Endothelial cell of umbilical vein (primary cell): ENCODE measurements at regions not wholly inside any gene's neighbourhood (a gene's known extent, or its start where the extent isn't known, plus 50 kb on each side); places are given as distances from the start of the nearest gene placed in this dataset.

Source experiments
- BruUV-seq: library from RNA; stranded (reverse); fragments of 400-500 nt; replicated peaks from 2 replicates; lab custom pipeline; 2021; lab: Mats Ljungman, UMichigan
- CTCF ChIA-PET: fragments of 300-600, 350-600 bp; sonication (Branson Sonifier 250); formaldehyde crosslinking; loops from one replicate; lab custom pipeline; 2021; ENCODE audit warnings: antibody characterized with exemption, inconsistent platforms; lab: Charles Lee
- POLR2A ChIA-PET: fragments of 300-600, 350-600 bp; sonication (Branson Sonifier 250); formaldehyde crosslinking; loops from one replicate; lab custom pipeline; 2021; ENCODE audit warnings: antibody characterized with exemption, inconsistent platforms; lab: Charles Lee
- DNase-seq: peaks from one replicate; pipeline ENCODE4 v3.0.0-alpha.2; 2011; ENCODE audit warnings: low read depth, low spot score
- FAIRE-seq: peaks from 2 replicates; lab custom pipeline; 2011; peaks lifted over from hg19 to GRCh38; lab: Jason Lieb, UNC
- H2AFZ ChIP-seq: 2 replicates; pipeline ENCODE4 v1.6.0; 2012; ENCODE audit warnings: low read depth, low read length, control low read depth, inconsistent platforms
- H3K27ac ChIP-seq: 2 replicates; pipeline ENCODE4 v1.5.1; 2011; ENCODE audit warnings: low read depth, mild to moderate bottlenecking, control low read depth, low read length, moderate library complexity; ENCODE audit not compliant: insufficient read depth
- H3K27me3 ChIP-seq, 2 experiments: 2 replicates each; pipeline versions ENCODE4 v1.6.0 to v1.6.1; 2011; ENCODE audit warnings: low read length in 2 of 2, mixed read lengths in 1 of 2; ENCODE audit not compliant: control insufficient read depth in 2 of 2, insufficient read depth in 2 of 2
- H3K36me3 ChIP-seq, 2 experiments: 2 replicates in 1 of 2; 3 replicates in 1 of 2; pipeline ENCODE4 v1.5.1; 2011; ENCODE audit warnings: low read length in 2 of 2, mild to moderate bottlenecking in 1 of 2, moderate library complexity in 1 of 2; ENCODE audit not compliant: control insufficient read depth in 2 of 2, insufficient read depth in 2 of 2; ENCODE audit errors: extremely low read depth in 1 of 2
- H3K4me1 ChIP-seq: 3 replicates; pipeline ENCODE4 v1.5.1; 2011; ENCODE audit warnings: mild to moderate bottlenecking, low read length; ENCODE audit not compliant: control insufficient read depth, insufficient read depth; ENCODE audit errors: extremely low read depth
- H3K4me2 ChIP-seq: 2 replicates; pipeline ENCODE4 v1.6.1; 2011; ENCODE audit warnings: low read length, control low read depth, mixed read lengths; ENCODE audit not compliant: insufficient read depth
- H3K4me3 ChIP-seq, 3 experiments: fragments of 200-600 bp in 1 of 3; sonication (generic), shearing (Covaris generic) in 1 of 3; replicated peaks in 1 of 3; 2 replicates each; pipeline ENCODE4 v1.5.1; 2011 to 2016; ENCODE audit warnings: control low read depth in 3 of 3, low read length in 3 of 3, mild to moderate bottlenecking in 2 of 3, inconsistent platforms in 1 of 3, low read depth in 1 of 3, moderate library complexity in 1 of 3; ENCODE audit not compliant: insufficient read depth in 1 of 3
- H3K79me2 ChIP-seq: 2 replicates; pipeline ENCODE4 v1.6.0; 2012; ENCODE audit warnings: low read length, inconsistent platforms; ENCODE audit not compliant: control insufficient read depth, insufficient read depth
- H3K9ac ChIP-seq: replicated peaks from 2 replicates; pipeline ENCODE3; 2011; ENCODE audit warnings: low read length, control low read depth; ENCODE audit not compliant: insufficient read depth; ENCODE audit errors: extremely low read depth
- H3K9me1 ChIP-seq: replicated peaks from 3 replicates; pipeline ENCODE4 v1.6.0; 2011; ENCODE audit warnings: mild to moderate bottlenecking, low read length; ENCODE audit not compliant: control insufficient read depth, insufficient read depth; ENCODE audit errors: extremely low read depth
- H3K9me3 ChIP-seq: replicated peaks from 2 replicates; pipeline ENCODE4 v1.5.1; 2012; ENCODE audit warnings: low read length, inconsistent platforms; ENCODE audit not compliant: control insufficient read depth, insufficient read depth
- H4K20me1 ChIP-seq: replicated peaks from 2 replicates; pipeline ENCODE3; 2011; ENCODE audit warnings: mild to moderate bottlenecking, low read length; ENCODE audit not compliant: control insufficient read depth, insufficient read depth; ENCODE audit errors: extremely low read depth
- CTCF ChIP-seq, 2 donors: IDR thresholded peaks; 1 replicate in 1 of 2; 2 replicates in 1 of 2; pipeline ENCODE4 v1.5.1; 2011; ENCODE audit warnings: low read length in 2 of 2, mild to moderate bottlenecking in 2 of 2, moderate library complexity in 2 of 2, control low read depth in 1 of 2, inconsistent platforms in 1 of 2, low read depth in 1 of 2; ENCODE audit not compliant: insufficient read depth in 1 of 2; ENCODE audit errors: extremely low read depth in 1 of 2
- EZH2 ChIP-seq: IDR thresholded peaks from 2 replicates; pipeline ENCODE4 v1.6.1; 2012; ENCODE audit warnings: borderline replicate concordance, low read depth, mild to moderate bottlenecking, moderate library complexity, low read length, inconsistent platforms; ENCODE audit not compliant: severe bottlenecking
- FOS ChIP-seq: IDR thresholded peaks from 2 replicates; pipeline ENCODE4 v1.6.1; 2011; ENCODE audit warnings: mild to moderate bottlenecking, low read length, moderate library complexity, borderline replicate concordance; ENCODE audit not compliant: insufficient read depth
- GATA2 ChIP-seq: IDR thresholded peaks from 2 replicates; pipeline ENCODE4 v1.7.0; 2011; ENCODE audit warnings: low read depth, mild to moderate bottlenecking, moderate library complexity, mixed read lengths, low read length; ENCODE audit not compliant: insufficient read length, insufficient read depth
- JUN ChIP-seq: IDR thresholded peaks from 2 replicates; pipeline ENCODE4 v1.6.1; 2011; ENCODE audit warnings: borderline replicate concordance, low read depth; ENCODE audit not compliant: insufficient read length, insufficient read depth
- MAX ChIP-seq: IDR thresholded peaks from 2 replicates; pipeline ENCODE4 v1.6.1; 2011; ENCODE audit not compliant: insufficient read depth, insufficient read length
- MYC ChIP-seq: IDR thresholded peaks from one replicate; pipeline ENCODE4 v1.6.1; 2011; ENCODE audit warnings: mild to moderate bottlenecking, low read depth, low read length
- POLR2A ChIP-seq: IDR thresholded peaks from 2 replicates; pipeline ENCODE4 v1.6.1; 2012; ENCODE audit warnings: low read depth, mild to moderate bottlenecking, control low read depth, low read length
- dilution Hi-C: fragments of 300-500 bp; cut with MboI; formaldehyde crosslinking; loops from one replicate; pipeline ENCODE4 v1.15.0; 2019; ENCODE audit warnings: low sequenced_read_pairs; ENCODE audit not compliant: extremely low pct_ligation_motif_present
- intact Hi-C: fragments of 100-400 bp; cut with micrococcal nuclease; formaldehyde crosslinking; loops from one replicate; pipeline ENCODE4 v1.10.0; 2022

- BruUV-seq = no TSS peak
- TF ChIP-seq JUN = no peak
- TF ChIP-seq POLR2A = no peak
- TF ChIP-seq FOS = no peak
- no peak for TF ChIP-seq MAX
- no peak for TF ChIP-seq EZH2
- TF ChIP-seq GATA2 = no peak
- no peak for TF ChIP-seq MYC
- TF ChIP-seq CTCF (IDR thresholded peaks at IDR 0.05; ENCODE audit: extremely low read depth in 1 of 2, insufficient read depth in 1 of 2, low read depth in 1 of 2, low read length in 2 of 2) = no peak
- no peak overlapping the region for H2AFZ ChIP-seq
- no peak for DNase-seq
- no peak overlapping the region for H3K4me2 ChIP-seq
- H3K27me3 ChIP-seq = no peaks in the 10 kb centered on the region
- H3K9me1 ChIP-seq = no peaks in the 10 kb centered on the region
- intact Hi-C loops (no loop called here), dilution Hi-C loops (no loop called here)
- H3K9me3 ChIP-seq = peaks cover 5% of the 10 kb centered on the region
- H3K9ac ChIP-seq = no peak overlapping the region
- H3K79me2 ChIP-seq = no peaks in the 10 kb centered on the region
- no peak for FAIRE-seq
- H3K36me3 ChIP-seq = no peaks in the 10 kb centered on the region
- no peaks in the 10 kb centered on the region for H4K20me1 ChIP-seq
- ChIA-PET CTCF (no interaction called here), POLR2A (no interaction called here)
- H3K27ac ChIP-seq = no peak overlapping the region
- H3K4me3 ChIP-seq = no peak overlapping the region
- H3K4me1 ChIP-seq = no peaks in the 10 kb centered on the region
Observed at GRCh38 chr7:51680594-51681399, 364.2 kb upstream of the COBL start.
